Inflammatory macrophage (primary cell): ENCODE measurements at regions not wholly inside any gene's neighbourhood (a gene's known extent, or its start where the extent isn't known, plus 50 kb on each side); places are given as distances from the start of the nearest gene placed in this dataset.
"Not testable (repeated sequence)": the region's sequence is repeated elsewhere in the genome, so short reads cannot be mapped to it uniquely, and the experiment has no call there.

Source experiments
- DNase-seq, 2 donors: peaks; one replicate each; pipeline ENCODE4 v3.0.0-alpha.2; 2020 to 2022

- DNase-seq: no peak
These were observed 753.8 kb upstream of the PCDH7 start for GRCh38 chr4:29966386-29966785.

DNA sequence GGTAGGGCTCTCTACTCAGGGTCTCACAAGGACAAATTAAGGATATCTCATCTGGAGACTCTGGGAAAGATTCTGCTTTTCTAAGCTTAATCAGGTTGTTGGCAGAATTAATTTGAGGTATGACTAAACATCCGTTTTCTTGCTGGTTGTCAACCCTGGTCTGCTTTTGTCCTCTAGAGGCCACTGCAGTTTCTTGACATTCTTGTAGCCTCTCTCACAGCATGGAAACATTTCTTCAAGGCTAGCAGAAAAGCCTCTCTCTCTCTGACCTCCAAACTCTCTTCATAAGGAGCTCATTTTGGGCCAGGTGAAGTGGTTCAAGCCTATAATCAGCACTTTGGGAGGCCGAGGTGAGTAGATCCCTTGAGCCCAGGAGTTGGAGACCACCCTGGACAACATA, 749.5 kb upstream of the PCDH7 start:
- DNase-seq: no peak

- no peak for DNase-seq
These were observed 748.0 kb upstream of the PCDH7 start for GRCh38 chr4:29972121-29972520.

- no peak for DNase-seq
These were observed 736.3 kb upstream of the PCDH7 start for GRCh38 chr4:29983890-29984289.

GRCh38 chr4:30001628-30002027, 718.5 kb upstream of the PCDH7 start:
- no peak for DNase-seq

GRCh38 chr4:30002341-30002740, 717.8 kb upstream of the PCDH7 start:
- DNase-seq: no peak

GRCh38 chr4:30005995-30006394, 714.2 kb upstream of the PCDH7 start:
- DNase-seq: no peak

GRCh38 chr4:30024526-30024925, 695.6 kb upstream of the PCDH7 start:
- no peak for DNase-seq

DNA sequence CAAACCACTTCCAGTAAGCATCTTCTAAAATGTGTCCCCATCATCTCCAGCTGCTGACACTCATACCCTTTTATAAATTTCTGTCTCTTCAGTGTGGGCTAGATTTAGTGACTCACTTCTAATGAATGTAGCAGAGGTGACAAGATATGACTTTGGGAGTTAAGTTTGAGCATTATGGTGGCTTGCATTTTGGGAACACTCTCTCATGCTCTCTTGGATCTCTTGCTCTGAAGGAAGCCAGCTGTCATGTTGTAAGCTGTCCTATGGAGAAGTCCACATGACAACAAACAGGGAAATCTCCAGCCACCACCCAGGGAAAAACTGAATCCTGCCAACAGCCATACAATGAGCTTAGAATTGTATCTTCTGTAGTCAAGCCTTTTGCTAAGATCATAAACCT, 691.3 kb upstream of the PCDH7 start:
- DNase-seq: no peak

DNA sequence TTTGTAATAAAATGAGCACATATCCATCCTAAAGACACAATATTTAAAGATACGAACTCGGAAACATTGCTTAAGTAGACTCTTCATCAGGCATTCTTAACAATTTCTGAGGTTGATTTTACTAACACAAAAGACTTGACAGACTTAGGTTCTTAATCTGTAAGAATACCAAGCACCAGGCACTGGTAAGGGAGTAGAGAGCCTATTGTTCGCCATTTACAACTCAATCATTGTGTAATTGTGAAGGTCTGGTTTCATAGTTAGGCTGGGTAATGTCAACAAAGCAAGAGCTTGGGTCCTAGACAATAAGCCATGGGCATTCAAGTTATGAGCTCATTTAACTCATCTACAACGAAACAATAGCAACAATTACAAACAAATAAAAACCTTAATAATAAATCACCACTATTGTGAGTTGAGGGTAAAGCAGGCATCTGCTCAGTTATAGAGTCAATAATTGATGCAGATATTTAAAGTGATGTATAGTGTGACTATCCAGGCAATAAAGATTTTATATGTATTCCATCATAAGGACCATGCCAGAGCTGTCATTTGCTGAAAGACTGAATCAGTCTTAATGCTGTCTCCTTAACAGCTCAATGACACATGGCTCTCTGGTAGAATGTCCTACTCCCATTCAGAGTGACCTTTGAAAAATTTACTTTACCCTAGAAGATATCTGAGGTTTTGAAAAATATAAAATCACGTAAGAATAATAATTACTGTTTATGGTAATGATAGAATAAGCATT, 664.0 kb upstream of the PCDH7 start:
- no peak for DNase-seq

DNA sequence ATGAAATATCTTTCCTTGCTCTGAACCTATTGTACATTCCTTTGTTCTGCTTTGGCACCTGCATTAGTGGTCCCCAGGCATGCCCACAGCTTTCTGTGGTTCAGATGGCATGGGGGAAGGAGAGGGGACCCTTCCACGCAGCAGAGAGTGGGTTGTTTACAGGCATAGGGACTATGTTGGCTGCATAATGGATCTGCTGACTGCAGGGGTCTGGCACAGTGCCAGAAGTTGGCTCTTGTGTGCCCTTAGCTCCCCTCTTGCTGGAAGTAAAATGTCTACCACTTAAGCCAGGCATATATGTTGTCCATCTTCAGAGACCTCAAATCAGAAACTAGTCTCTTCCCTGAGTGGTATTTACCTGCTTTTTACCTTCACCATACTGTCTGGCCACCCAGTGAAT, 651.9 kb upstream of the PCDH7 start:
- DNase-seq: no peak

- no peak for DNase-seq
These were observed 647.0 kb upstream of the PCDH7 start for GRCh38 chr4:30073011-30073710.

- DNase-seq: not testable (repeated sequence)
These were observed 627.6 kb upstream of the PCDH7 start for GRCh38 chr4:30092420-30093128.

- DNase-seq: no peak
These were observed 625.3 kb upstream of the PCDH7 start for GRCh38 chr4:30094887-30095286.

DNA sequence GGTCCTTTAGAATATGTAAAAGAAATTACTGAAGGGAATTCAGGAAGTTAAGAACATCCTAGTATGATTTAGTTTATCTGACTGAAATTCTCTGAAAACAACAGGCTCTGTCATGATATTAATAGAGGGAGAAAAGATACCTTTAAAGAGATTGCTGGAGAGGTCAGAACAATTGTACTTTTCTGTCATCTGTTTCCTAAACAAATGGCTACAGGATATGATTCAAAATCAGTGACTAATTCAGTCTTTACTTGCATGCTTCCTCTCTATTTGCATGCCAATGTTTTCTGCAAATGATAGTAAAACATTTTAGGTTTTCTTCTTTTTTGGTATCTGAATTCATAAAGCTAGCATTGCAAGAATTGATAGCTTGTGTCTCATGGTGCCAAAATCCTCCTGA, 616.7 kb upstream of the PCDH7 start:
- no peak for DNase-seq

DNA sequence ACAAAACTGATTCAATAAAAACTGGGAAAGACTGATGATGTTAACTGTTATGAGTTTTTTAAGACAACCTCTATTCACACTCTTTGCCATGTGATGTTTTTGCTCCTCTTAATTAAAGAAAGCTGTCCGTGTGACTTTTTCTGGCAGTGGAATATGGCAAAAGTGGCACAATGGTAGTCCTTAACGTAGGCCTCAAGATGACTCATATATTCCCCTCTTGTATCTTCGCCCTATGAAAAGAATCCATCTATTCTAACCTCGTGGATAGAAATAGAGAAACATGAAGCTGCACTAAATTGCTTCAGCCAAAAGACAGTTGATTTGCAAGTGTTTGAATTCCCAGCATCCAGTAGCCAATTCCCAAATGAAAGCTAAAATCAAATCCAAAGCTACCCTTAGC, 603.8 kb upstream of the PCDH7 start:
- no peak for DNase-seq

DNA sequence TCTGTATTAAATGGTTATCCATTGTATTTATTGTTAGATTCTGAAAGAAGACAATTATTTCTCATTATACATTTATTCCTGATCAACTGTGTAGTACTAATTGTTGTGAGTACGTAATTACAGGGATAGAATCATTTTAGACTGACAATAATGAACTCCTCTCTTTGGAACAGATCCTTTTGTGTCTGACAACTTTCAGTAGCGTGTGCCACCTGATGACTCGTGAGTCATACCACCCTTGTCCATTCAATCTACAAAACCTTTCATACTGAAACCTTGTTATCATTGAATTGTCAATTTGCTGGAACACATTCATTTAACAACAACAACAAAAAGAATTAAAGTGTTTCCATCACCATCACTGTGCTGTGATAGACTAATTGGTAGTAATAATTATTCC, 602.7 kb upstream of the PCDH7 start:
- DNase-seq: no peak

DNA sequence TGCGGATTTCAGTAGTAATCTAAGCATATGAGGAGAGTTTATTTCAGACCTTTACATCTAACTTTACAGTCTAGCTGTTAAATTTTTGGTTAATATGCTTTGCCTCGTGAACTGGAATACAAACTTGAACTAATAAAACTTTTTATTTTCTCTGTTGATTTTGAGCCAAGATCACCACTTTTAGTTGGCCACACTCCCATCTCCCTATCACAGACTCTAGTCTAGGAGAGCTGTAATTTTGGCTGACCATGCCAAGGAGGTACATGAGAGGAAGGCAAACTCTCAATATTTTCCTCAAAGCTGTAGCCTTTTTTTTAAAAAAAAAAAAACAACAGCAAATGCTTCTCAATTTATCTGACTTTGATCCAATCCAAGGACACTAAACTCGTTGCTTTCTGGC, 597.5 kb upstream of the PCDH7 start:
- DNase-seq: no peak

GRCh38 chr4:30124621-30125020, 595.5 kb upstream of the PCDH7 start:
- not testable (repeated sequence) for DNase-seq

DNA sequence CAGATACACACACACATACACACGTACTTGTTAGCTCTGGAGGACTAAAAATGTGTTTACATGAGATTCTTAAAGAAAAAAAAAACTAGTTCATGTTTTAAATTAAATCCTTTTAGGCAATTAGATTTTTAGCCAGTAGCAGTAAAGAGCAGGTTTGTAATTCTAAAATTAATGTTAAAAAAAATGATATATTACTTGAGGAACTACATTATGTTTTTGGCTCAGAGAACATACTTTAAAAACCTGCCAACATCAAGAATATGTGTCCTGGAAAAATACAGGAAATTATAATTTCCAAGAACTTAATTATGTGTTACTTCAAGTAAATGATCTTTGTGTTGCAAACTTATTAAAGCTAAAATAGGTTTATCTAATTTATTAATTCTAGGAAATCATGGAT, 594.3 kb upstream of the PCDH7 start:
- DNase-seq: no peak

GRCh38 chr4:30126351-30126750, 593.8 kb upstream of the PCDH7 start:
- DNase-seq: no peak

DNA sequence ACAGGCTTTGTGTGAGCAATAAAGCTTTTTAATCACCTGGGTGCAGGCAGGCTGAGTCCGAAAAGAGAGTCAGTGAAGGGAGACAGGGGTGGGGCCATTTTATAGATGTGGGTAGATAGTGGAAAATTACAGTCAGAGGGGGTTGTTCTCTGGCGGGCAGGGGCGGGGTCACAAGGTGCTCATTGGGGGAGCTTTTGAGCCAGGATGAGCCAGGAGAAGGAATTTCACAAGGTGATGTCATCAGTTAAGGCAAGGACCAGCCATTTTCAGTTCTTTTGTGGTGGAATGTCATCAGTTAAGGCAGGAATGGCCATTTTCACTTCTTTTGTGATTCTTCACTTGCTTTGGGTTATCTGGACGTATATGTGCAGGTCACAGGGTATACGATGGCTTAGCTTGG, 571.3 kb upstream of the PCDH7 start:
- DNase-seq: not testable (repeated sequence)

- not testable (repeated sequence) for DNase-seq
These were observed 570.6 kb upstream of the PCDH7 start for GRCh38 chr4:30149539-30149938.

GRCh38 chr4:30153427-30153826, 566.7 kb upstream of the PCDH7 start:
- DNase-seq: no peak
